Amniotic stem cell (primary cell): ENCODE measurements at regions not wholly inside any gene's neighbourhood (a gene's known extent, or its start where the extent isn't known, plus 50 kb on each side); places are given as distances from the start of the nearest gene placed in this dataset.

Source experiments
- DNase-seq: peaks from one replicate; lab custom pipeline; 2025; lab: John Stamatoyannopoulos, UW

GRCh38 chr20:17818187-17818586, 118.4 kb downstream of the BANF2 start:
- DNase-seq, result no peak

GRCh38 chr20:17816804-17817587, 117.2 kb downstream of the BANF2 start:
- DNase-seq, result no peak

DNA sequence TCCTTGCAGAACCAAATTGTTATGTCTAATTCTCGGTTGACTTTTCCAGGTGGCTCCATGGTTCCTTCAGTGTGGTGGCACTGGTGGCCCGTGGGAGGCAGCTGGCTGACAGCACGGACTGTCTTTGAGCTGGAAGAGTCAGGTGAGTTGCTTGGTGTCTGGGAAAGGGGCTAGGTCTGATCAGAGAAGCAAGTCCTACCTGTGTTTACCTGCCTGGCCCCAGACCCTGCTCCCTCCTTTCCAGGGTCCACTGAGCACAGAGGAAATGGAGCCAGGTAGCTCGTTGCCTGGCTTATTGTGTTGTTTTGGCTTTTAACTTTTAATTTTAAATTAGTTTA, 111.8 kb downstream of the BANF2 start:
- no peak for DNase-seq

GRCh38 chr20:17810847-17811627, 111.3 kb downstream of the BANF2 start:
- DNase-seq, result no peak

GRCh38 chr20:17810062-17810631, 110.4 kb downstream of the BANF2 start:
- no peak for DNase-seq

GRCh38 chr20:17809362-17810061, 109.7 kb downstream of the BANF2 start:
- DNase-seq, result no peak

DNA sequence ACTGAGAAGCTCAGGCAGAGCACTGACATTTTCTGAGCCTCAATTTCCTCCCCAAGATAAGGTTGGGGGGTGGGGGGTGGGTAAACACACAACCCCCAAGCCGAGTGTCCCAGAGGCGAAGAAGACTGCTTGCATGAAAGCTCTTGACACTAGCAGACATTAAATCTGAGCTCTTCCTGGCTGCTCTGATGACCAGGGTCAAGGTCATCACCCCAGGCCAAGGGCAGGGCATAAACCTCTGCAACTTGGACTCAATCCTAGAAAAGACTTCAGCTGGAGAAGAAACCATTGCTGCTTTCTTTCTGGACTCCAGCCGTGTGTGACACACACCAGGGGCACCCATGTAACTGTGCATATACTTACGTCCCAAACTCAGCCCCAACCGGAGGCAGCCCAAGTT, 109.0 kb downstream of the BANF2 start:
- DNase-seq, result no peak

- no peak for DNase-seq
Observed at GRCh38 chr20:17808357-17808756, 108.6 kb downstream of the BANF2 start.

- DNase-seq, result no peak
Observed at GRCh38 chr20:17807651-17808050, 107.9 kb downstream of the BANF2 start.

DNA sequence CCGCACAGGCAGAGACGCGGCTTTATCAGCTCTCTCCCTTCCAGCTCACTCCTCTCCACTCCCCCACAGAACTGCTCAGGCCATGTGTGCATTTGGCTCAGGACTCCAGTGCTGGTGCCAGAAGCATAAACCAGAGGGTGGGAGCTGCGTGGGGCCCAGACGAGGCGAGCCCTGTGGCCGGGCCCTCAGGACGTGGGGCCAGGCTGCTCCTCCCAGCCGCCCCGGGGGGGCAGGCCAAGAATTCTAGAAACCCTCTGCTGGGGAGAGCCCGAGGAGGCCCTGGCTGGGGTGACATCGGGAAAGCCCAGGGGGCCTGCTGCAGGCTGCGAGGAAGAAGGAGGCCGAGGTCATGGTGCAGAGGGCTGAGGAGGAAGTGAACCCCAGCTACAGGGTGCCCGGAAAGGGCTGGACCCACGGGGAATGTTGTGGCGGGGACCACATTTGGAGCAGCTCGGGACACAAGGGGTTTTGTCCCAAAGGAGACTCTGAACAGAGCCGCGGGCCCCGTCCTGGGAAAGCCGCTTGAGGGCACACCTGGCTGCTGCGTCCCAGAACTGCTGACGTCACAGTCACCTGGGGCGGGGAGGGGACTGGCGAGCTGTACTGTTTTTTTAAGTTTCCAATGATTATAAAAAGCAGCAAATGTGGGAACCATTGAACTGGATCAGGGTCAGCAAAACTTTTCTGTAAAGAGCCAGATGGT, 107.1 kb downstream of the BANF2 start:
- DNase-seq, result no peak

DNA sequence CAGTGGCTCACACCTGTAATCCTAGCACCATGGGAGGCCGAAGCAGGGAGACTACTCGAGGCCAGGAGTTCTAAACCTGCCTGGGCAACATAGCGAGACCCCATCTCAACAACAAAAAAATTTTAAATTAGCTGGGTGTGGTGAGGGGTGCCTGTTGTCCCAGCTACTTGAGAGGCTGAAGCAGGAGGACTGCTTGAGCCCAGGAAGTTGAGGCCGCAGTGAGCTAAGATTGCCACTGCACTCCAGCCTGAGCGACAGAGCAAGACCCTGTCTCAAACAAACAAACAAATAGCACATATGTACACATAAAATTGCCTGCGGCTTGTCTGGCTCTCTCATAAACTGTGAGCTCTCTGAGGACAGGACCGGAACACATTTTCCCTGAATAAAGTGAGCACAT, 106.3 kb downstream of the BANF2 start:
- DNase-seq, result no peak

GRCh38 chr20:17803765-17804164, 104.0 kb downstream of the BANF2 start:
- DNase-seq, result no peak

DNA sequence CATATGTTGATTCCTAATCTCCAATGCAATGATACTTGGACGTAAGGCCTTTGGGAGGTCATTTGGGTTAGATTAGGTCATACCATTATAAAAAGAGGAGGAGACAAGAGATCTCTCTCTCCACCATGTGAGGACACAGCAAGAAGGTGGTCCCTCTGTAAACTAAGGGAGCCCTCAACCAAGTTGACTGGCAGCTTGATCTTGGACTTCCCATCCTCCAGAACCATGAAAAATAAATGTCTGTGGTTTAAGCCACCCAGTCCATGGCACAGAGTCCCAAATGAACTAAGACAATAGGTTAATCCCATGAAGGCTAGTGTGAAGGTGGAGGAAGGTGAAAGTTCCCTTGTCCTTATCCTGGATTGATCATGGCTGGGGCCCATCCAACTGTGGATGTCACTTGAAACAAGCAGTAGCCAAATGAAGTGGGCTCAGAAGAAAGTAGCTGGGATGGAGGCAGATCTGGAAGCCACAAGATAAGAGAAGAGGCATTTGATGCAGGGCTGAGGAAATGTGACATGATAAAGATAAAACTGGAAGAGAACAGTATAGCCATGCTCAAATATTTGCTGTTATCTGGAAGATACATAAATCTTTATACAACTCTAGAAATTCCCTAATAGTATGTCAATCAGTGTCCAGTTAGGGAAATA, 99.9 kb downstream of the BANF2 start:
- no peak for DNase-seq

- no peak for DNase-seq
Observed at GRCh38 chr20:17798601-17799000, 98.8 kb downstream of the BANF2 start.

GRCh38 chr20:17797579-17797978, 97.8 kb downstream of the BANF2 start:
- DNase-seq, result no peak

DNA sequence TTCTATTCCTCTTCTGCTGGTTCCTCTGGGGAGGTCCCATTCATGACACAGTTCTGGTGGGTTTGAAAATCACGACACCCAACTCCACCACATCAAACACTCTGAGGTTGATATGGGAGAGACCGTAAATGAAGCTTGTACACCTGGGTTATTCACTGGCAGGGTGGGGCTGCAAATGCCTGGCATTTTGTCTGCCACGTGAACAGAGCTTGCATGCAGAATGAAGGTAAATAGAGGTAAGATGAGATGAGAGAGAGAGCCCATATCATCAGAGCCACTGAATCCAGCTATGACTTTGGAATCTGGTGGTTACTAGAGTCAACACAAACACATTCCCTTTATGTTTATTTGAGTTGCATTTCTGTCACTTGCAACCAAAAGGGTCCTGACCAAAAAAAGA, 97.4 kb downstream of the BANF2 start:
- no peak for DNase-seq

DNA sequence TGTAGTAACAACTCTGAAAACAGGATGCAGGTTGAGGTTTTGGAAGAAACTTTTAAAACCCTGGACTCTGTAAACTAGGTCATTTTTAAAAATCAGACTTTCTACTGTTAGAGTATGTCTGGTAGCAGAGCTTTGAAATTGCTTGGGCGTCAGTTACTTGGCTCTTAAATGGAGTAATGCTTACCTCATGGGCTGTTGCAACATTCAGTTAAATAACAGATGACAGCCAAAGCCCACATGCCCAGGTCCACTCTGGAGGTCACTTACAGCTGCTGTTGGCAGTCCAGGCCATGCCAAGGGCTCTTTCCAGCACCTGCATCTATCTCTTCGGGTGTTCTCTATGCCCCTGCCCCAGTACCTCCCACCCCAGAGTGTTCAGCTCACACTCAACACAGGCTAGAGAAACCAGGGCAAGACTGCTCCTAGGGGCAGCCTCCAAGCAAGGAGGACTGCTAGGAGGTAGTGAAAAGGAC, 96.4 kb downstream of the BANF2 start:
- no peak for DNase-seq

GRCh38 chr20:17795501-17796071, 95.8 kb downstream of the BANF2 start:
- DNase-seq, result no peak

GRCh38 chr20:17795003-17795402, 95.2 kb downstream of the BANF2 start:
- no peak for DNase-seq

- no peak for DNase-seq
Observed at GRCh38 chr20:17794400-17794799, 94.6 kb downstream of the BANF2 start.

GRCh38 chr20:17793986-17794385, 94.2 kb downstream of the BANF2 start:
- DNase-seq, result no peak
